Mesendoderm (in vitro differentiated cells): ENCODE measurements at regions not wholly inside any gene's neighbourhood (a gene's known extent, or its start where the extent isn't known, plus 50 kb on each side); places are given as distances from the start of the nearest gene placed in this dataset.
A peak's percentile ranks its signal among the peaks of the same experiment; 100 is the strongest.

ENCODE experiments used
- DNase-seq: peaks from one replicate; pipeline ENCODE4 v3.0.0; 2013
- H2AK5ac ChIP-seq: 2 replicates; pipeline ENCODE4 v1.6.1; 2013; ENCODE audit warnings: low read length, inconsistent platforms
- H2BK120ac ChIP-seq: 2 replicates; pipeline ENCODE4 v1.6.1; 2013; ENCODE audit warnings: low read depth, mild to moderate bottlenecking, low read length, moderate library complexity, mixed read lengths
- H2BK15ac ChIP-seq: replicated peaks from 2 replicates; pipeline ENCODE4 v1.6.1; 2013; ENCODE audit warnings: low read depth, mild to moderate bottlenecking, moderate library complexity
- H2BK5ac ChIP-seq: 2 replicates; pipeline ENCODE4 v1.6.1; 2013; ENCODE audit warnings: low read length, inconsistent platforms
- H3K18ac ChIP-seq: 2 replicates; pipeline ENCODE4 v1.6.1; 2013; ENCODE audit warnings: mild to moderate bottlenecking, low read length, mixed read lengths
- H3K23ac ChIP-seq: one replicate; pipeline ENCODE4 v1.6.1; 2013; ENCODE audit warnings: low read length
- H3K27ac ChIP-seq: 2 replicates; pipeline ENCODE4 v1.5.1; 2013; ENCODE audit warnings: low read depth, mild to moderate bottlenecking, inconsistent platforms, low read length, moderate library complexity
- H3K27me3 ChIP-seq: 2 replicates; pipeline ENCODE4 v1.6.1; 2013; ENCODE audit warnings: low read length, control low read depth, mild to moderate bottlenecking, inconsistent platforms; ENCODE audit not compliant: insufficient read depth, poor library complexity
- H3K36me3 ChIP-seq: 2 replicates; pipeline ENCODE4 v1.6.1; 2013; ENCODE audit warnings: low read length, inconsistent platforms; ENCODE audit not compliant: control insufficient read depth, insufficient read depth
- H3K4ac ChIP-seq: one replicate; pipeline ENCODE4 v1.6.1; 2013; ENCODE audit warnings: low read depth, mild to moderate bottlenecking, low read length, moderate library complexity
- H3K4me1 ChIP-seq: 2 replicates; pipeline ENCODE4 v1.6.1; 2013; ENCODE audit warnings: low read depth, low read length, inconsistent platforms; ENCODE audit not compliant: control insufficient read depth
- H3K4me2 ChIP-seq: 2 replicates; pipeline ENCODE4 v1.6.1; 2013; ENCODE audit warnings: low read length
- H3K4me3 ChIP-seq: 2 replicates; pipeline ENCODE4 v1.5.1; 2013; ENCODE audit warnings: mild to moderate bottlenecking, low read length
- H3K56ac ChIP-seq: one replicate; pipeline ENCODE4 v1.6.1; 2013; ENCODE audit warnings: low read length
- H3K79me1 ChIP-seq: 2 replicates; pipeline ENCODE4 v1.6.1; 2013; ENCODE audit warnings: low read length, inconsistent platforms
- H3K79me2 ChIP-seq: 2 replicates; pipeline ENCODE4 v1.6.1; 2013; ENCODE audit warnings: mild to moderate bottlenecking, low read length; ENCODE audit not compliant: control insufficient read depth, insufficient read depth
- H3K9ac ChIP-seq: 2 replicates; pipeline ENCODE4 v1.6.1; 2013; ENCODE audit warnings: low read length, inconsistent platforms
- H4K5ac ChIP-seq: one replicate; pipeline ENCODE4 v1.6.1; 2013; ENCODE audit warnings: low read length
- H4K8ac ChIP-seq: one replicate; pipeline ENCODE4 v1.6.1; 2013; ENCODE audit warnings: low read depth, mild to moderate bottlenecking, control low read depth, low read length, moderate library complexity
- WGBS: extraction: QIAGEN DNeasy Blood & Tissue Kit; methylation state at CpG from one replicate; pipeline ENCODE4 v1.1.7; 2013; ENCODE audit warnings: low lambda C conversion rate, missing lambda C conversion rate; ENCODE audit not compliant: insufficient coverage; ENCODE audit errors: extremely low coverage; 5-methylcytosine and 5-hydroxymethylcytosine counted together

GRCh38 chrX:20727447-20727846, 460.7 kb upstream of the RPS6KA3 start:
- DNase-seq = no peak

GRCh38 chrX:20720954-20721626, 454.4 kb upstream of the RPS6KA3 start:
- Histone ChIP-seq H2AK5ac (no peak overlapping the region), H3K4ac (no peak overlapping the region), H3K36me3 (no peaks in the 10 kb centered on the region), H3K79me2 (no peaks in the 10 kb centered on the region), H3K18ac (no peak overlapping the region), H2BK120ac (no peak overlapping the region), H3K4me2 (no peak overlapping the region), H4K5ac (no peak overlapping the region), H3K27ac (no peak overlapping the region), H4K8ac (no peak overlapping the region), H3K79me1 (no peaks in the 10 kb centered on the region), H2BK15ac (no peak overlapping the region), H3K4me1 (no peaks in the 10 kb centered on the region), H3K27me3 (no peaks in the 10 kb centered on the region), H2BK5ac (no peak overlapping the region), H3K23ac (no peak overlapping the region), H3K9ac (no peak overlapping the region), H3K56ac (no peak overlapping the region), H3K4me3 (no peak overlapping the region)
- whole genome bisulfite sequencing = no CpG with 5 or more reads among the region's 2 CpGs
- DNase-seq = no peak

More at GRCh38 chrX:20727447-20727846, 460.7 kb upstream of the RPS6KA3 start:
- H3K27me3 ChIP-seq = no peaks in the 10 kb centered on the region
- no peaks in the 10 kb centered on the region for H3K36me3 ChIP-seq
- no peak overlapping the region for H2BK15ac ChIP-seq
- H3K4me3 ChIP-seq = no peak overlapping the region
- no peaks in the 10 kb centered on the region for H3K79me2 ChIP-seq
- no CpG with 5 or more reads among the region's 1 CpG for WGBS
- no peak overlapping the region for H2BK5ac ChIP-seq
- no peaks in the 10 kb centered on the region for H3K4me1 ChIP-seq
- H2BK120ac ChIP-seq = no peak overlapping the region
- H3K79me1 ChIP-seq = no peaks in the 10 kb centered on the region
- no peak overlapping the region for H2AK5ac ChIP-seq
- H4K8ac ChIP-seq = no peak overlapping the region
- H3K18ac ChIP-seq = no peak overlapping the region
- H3K23ac ChIP-seq = no peak overlapping the region
- no peak overlapping the region for H4K5ac ChIP-seq
- no peak overlapping the region for H3K56ac ChIP-seq
- H3K4me2 ChIP-seq = no peak overlapping the region
- no peak overlapping the region for H3K4ac ChIP-seq
- H3K9ac ChIP-seq = no peak overlapping the region
- H3K27ac ChIP-seq = no peak overlapping the region

GRCh38 chrX:20718592-20719380, 452.1 kb upstream of the RPS6KA3 start:
- WGBS = no CpG with 5 or more reads among the region's 3 CpGs
- Histone ChIP-seq H4K5ac (no peak overlapping the region), H3K4me2 (no peak overlapping the region), H3K9ac (no peak overlapping the region), H3K4me1 (no peaks in the 10 kb centered on the region), H2BK15ac (no peak overlapping the region), H3K79me2 (no peaks in the 10 kb centered on the region), H3K79me1 (no peaks in the 10 kb centered on the region), H3K36me3 (no peaks in the 10 kb centered on the region), H4K8ac (no peak overlapping the region), H3K27ac (no peak overlapping the region), H2AK5ac (no peak overlapping the region), H3K56ac (no peak overlapping the region), H2BK5ac (no peak overlapping the region), H3K18ac (no peak overlapping the region), H3K27me3 (no peaks in the 10 kb centered on the region), H3K4ac (no peak overlapping the region), H3K4me3 (no peak overlapping the region), H3K23ac (no peak overlapping the region), H2BK120ac (no peak overlapping the region)
- no peak for DNase-seq

- H2BK120ac ChIP-seq = no peak overlapping the region
- H4K5ac ChIP-seq = no peak overlapping the region
- H3K27ac ChIP-seq = no peak overlapping the region
- H2AK5ac ChIP-seq = no peak overlapping the region
- DNase-seq = no peak
- no peaks in the 10 kb centered on the region for H3K79me2 ChIP-seq
- no peak overlapping the region for H3K9ac ChIP-seq
- no peaks in the 10 kb centered on the region for H3K27me3 ChIP-seq
- no peak overlapping the region for H3K4ac ChIP-seq
- no peak overlapping the region for H3K56ac ChIP-seq
- H2BK15ac ChIP-seq = no peak overlapping the region
- no peaks in the 10 kb centered on the region for H3K4me1 ChIP-seq
- no peak overlapping the region for H3K4me3 ChIP-seq
- H3K4me2 ChIP-seq = no peak overlapping the region
- WGBS = no CpG with 5 or more reads among the region's 3 CpGs
- H3K18ac ChIP-seq = no peak overlapping the region
- no peak overlapping the region for H3K23ac ChIP-seq
- H2BK5ac ChIP-seq = no peak overlapping the region
- no peak overlapping the region for H4K8ac ChIP-seq
- H3K36me3 ChIP-seq = no peaks in the 10 kb centered on the region
- H3K79me1 ChIP-seq = no peaks in the 10 kb centered on the region
These were observed 448.5 kb upstream of the RPS6KA3 start for GRCh38 chrX:20715176-20715575.

- no peak overlapping the region for H3K23ac ChIP-seq
- H3K4me3 ChIP-seq = no peak overlapping the region
- H3K18ac ChIP-seq = no peak overlapping the region
- H2BK120ac ChIP-seq = no peak overlapping the region
- H3K79me2 ChIP-seq = no peaks in the 10 kb centered on the region
- WGBS = no CpG with 5 or more reads among the region's 1 CpG
- no peak overlapping the region for H2AK5ac ChIP-seq
- H4K8ac ChIP-seq = no peak overlapping the region
- DNase-seq = peak; percentile 13
- H3K27ac ChIP-seq = no peak overlapping the region
- H3K36me3 ChIP-seq = no peaks in the 10 kb centered on the region
- H3K79me1 ChIP-seq = no peaks in the 10 kb centered on the region
- no peak overlapping the region for H2BK5ac ChIP-seq
- no peaks in the 10 kb centered on the region for H3K4me1 ChIP-seq
- no peak overlapping the region for H3K4me2 ChIP-seq
- H3K4ac ChIP-seq = no peak overlapping the region
- no peaks in the 10 kb centered on the region for H3K27me3 ChIP-seq
- H4K5ac ChIP-seq = no peak overlapping the region
- no peak overlapping the region for H3K9ac ChIP-seq
- no peak overlapping the region for H2BK15ac ChIP-seq
- H3K56ac ChIP-seq = no peak overlapping the region
These were observed 446.1 kb upstream of the RPS6KA3 start for GRCh38 chrX:20712811-20713210.
